ENCODE measurements at regions not wholly inside any gene's neighbourhood (a gene's known extent, or its start where the extent isn't known, plus 50 kb on each side); places are given as distances from the start of the nearest gene placed in this dataset.
"Not testable (repeated sequence)": the region's sequence is repeated elsewhere in the genome, so short reads cannot be mapped to it uniquely, and the experiment has no call there.

- TF ChIP-seq EZH2 (IDR thresholded peaks at IDR 0.05; ENCODE audit: insufficient read depth, poor library complexity, severe bottlenecking) = no peak
- no peak for TF ChIP-seq EZH2phosphoT487 (IDR thresholded peaks at IDR 0.05; ENCODE audit: insufficient read depth, low read depth)
- H3K36me3 ChIP-seq (ENCODE audit: low read depth) = no peaks in the 10 kb centered on the region
- DNase-seq = no peak
- in situ Hi-C loops (cut with MboI) = no loop called here
- H3K27ac ChIP-seq = no peak overlapping the region
- H2AFZ ChIP-seq = no peak overlapping the region
- H3K9ac ChIP-seq = no peak overlapping the region
- no peaks in the 10 kb centered on the region for H3K79me2 ChIP-seq (ENCODE audit: insufficient read depth)
- 67% methylated on average over 1 of the region's 1 CpG for WGBS, 2 experiments (ENCODE audit: low coverage in 1 of 2, low lambda C conversion rate in 2 of 2, missing lambda C conversion rate in 2 of 2)
- H3K9me3 ChIP-seq (ENCODE audit: low read depth) = no peaks in the 10 kb centered on the region
- no peaks in the 10 kb centered on the region for H3F3A ChIP-seq (ENCODE audit: insufficient read depth)
- no peaks in the 10 kb centered on the region for H3K9me2 ChIP-seq (ENCODE audit: insufficient read depth)
- no peak overlapping the region for H3K4me2 ChIP-seq (ENCODE audit: unreplicated experiment)
- no peaks in the 10 kb centered on the region for H3K27me3 ChIP-seq (replicated peaks; ENCODE audit: insufficient read depth)
- no peaks in the 10 kb centered on the region for H3K4me1 ChIP-seq (ENCODE audit: insufficient read depth)
- no peak overlapping the region for H3K4me3 ChIP-seq
- no peaks in the 10 kb centered on the region for H4K20me1 ChIP-seq (ENCODE audit: insufficient read depth)
Observed at GRCh38 chr6:119760046-119760445, 410.5 kb upstream of the MAN1A1 start.

DNA sequence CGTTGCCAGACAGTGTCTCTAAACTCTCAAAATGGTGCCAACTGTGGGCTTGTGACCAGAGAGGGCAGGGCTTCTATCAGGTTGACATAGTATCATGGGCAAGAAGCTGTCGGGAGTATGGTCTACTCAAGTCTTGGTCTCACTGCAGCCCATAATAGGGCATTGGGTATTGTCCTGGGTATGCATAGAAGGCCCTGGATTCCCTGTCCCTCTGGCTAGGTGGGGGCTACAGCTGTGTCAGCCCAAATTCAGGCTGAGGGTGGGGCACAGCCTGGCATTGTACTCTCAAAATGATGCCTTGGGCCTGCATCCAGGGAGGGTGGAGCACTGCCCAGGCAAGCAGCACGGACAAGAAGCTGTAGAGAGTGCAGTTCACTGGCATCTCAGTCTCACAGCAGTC is 408.8 kb upstream of the MAN1A1 start:
- no peak overlapping the region for H3K4me3 ChIP-seq
- in situ Hi-C loops (cut with MboI) = no loop called here
- no peak overlapping the region for H3K27ac ChIP-seq
- no peaks in the 10 kb centered on the region for H3K9me2 ChIP-seq (ENCODE audit: insufficient read depth)
- 14 to 15% methylated on average over 3 of the region's 3 CpGs for WGBS, 2 experiments (ENCODE audit: low coverage in 1 of 2, low lambda C conversion rate in 2 of 2, missing lambda C conversion rate in 2 of 2)
- H3K9ac ChIP-seq = no peak overlapping the region
- no peak overlapping the region for H2AFZ ChIP-seq
- H3F3A ChIP-seq (ENCODE audit: insufficient read depth) = no peaks in the 10 kb centered on the region
- H3K79me2 ChIP-seq (ENCODE audit: insufficient read depth) = no peaks in the 10 kb centered on the region
- H3K4me1 ChIP-seq (ENCODE audit: insufficient read depth) = no peaks in the 10 kb centered on the region
- no peaks in the 10 kb centered on the region for H3K9me3 ChIP-seq (ENCODE audit: low read depth)
- H3K4me2 ChIP-seq (ENCODE audit: unreplicated experiment) = no peak overlapping the region
- TF ChIP-seq EZH2phosphoT487 (IDR thresholded peaks at IDR 0.05; ENCODE audit: insufficient read depth, low read depth) (no peak), EZH2 (IDR thresholded peaks at IDR 0.05; ENCODE audit: insufficient read depth, poor library complexity, severe bottlenecking) (no peak)
- H3K36me3 ChIP-seq (ENCODE audit: low read depth) = no peaks in the 10 kb centered on the region
- DNase-seq = no peak
- no peaks in the 10 kb centered on the region for H3K27me3 ChIP-seq (replicated peaks; ENCODE audit: insufficient read depth)
- no peaks in the 10 kb centered on the region for H4K20me1 ChIP-seq (ENCODE audit: insufficient read depth)

DNA sequence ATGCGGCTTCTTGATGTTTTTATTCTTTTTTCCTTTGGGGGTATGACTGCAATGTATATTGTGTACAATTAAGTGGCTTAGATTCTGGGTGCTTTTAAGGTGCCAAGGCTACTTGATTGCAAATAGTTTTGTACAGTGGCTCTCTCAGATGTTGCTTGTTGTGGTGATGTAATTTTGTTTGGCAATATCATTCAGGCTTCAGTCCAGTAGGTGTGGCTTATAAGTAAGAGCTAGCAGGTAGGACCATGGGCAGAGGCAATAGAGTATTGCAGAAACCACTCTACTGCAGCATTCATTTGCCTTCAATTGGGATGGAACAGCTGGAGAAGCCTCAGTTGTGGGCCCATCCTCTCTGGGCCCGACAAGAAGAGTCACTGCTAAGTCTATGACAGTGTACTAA is 407.9 kb upstream of the MAN1A1 start:
- no peak overlapping the region for H3K9ac ChIP-seq
- H3K27me3 ChIP-seq (replicated peaks; ENCODE audit: insufficient read depth) = no peaks in the 10 kb centered on the region
- H3K9me2 ChIP-seq (ENCODE audit: insufficient read depth) = no peaks in the 10 kb centered on the region
- no peaks in the 10 kb centered on the region for H3K4me1 ChIP-seq (ENCODE audit: insufficient read depth)
- H2AFZ ChIP-seq = no peak overlapping the region
- no peak overlapping the region for H3K4me3 ChIP-seq
- no peak overlapping the region for H3K4me2 ChIP-seq (ENCODE audit: unreplicated experiment)
- DNase-seq = no peak
- no peak overlapping the region for H3K27ac ChIP-seq
- in situ Hi-C loops (cut with MboI) = no loop called here
- H3K36me3 ChIP-seq (ENCODE audit: low read depth) = no peaks in the 10 kb centered on the region
- TF ChIP-seq EZH2 (IDR thresholded peaks at IDR 0.05; ENCODE audit: insufficient read depth, poor library complexity, severe bottlenecking) (no peak), EZH2phosphoT487 (IDR thresholded peaks at IDR 0.05; ENCODE audit: insufficient read depth, low read depth) (no peak)
- no peaks in the 10 kb centered on the region for H3F3A ChIP-seq (ENCODE audit: insufficient read depth)
- H4K20me1 ChIP-seq (ENCODE audit: insufficient read depth) = no peaks in the 10 kb centered on the region
- 42 to 44% methylated on average over 2 of the region's 2 CpGs for WGBS, 2 experiments (ENCODE audit: low coverage in 1 of 2, low lambda C conversion rate in 2 of 2, missing lambda C conversion rate in 2 of 2)
- H3K79me2 ChIP-seq (ENCODE audit: insufficient read depth) = no peaks in the 10 kb centered on the region
- H3K9me3 ChIP-seq (ENCODE audit: low read depth) = no peaks in the 10 kb centered on the region

DNA sequence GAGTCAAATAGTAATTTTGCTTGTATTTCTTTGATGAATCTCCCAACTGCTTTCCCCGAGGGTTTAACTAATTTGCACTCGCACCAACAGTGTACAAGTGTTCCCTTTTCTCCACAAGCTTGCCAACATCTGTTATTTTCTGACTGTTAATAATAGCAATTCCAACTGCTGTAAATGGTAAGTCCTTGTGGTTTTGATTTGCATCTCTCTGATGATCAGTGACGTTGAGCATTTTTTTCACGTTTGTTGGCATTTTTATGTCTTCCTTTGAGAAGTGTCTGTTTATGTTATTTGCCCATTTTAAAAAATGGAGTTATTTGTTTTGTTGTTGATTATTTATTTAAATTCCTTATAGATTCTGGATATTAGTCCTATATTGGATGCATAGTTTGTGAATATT is 399.8 kb upstream of the MAN1A1 start:
- H3K4me2 ChIP-seq (ENCODE audit: unreplicated experiment) = no peak overlapping the region
- no peaks in the 10 kb centered on the region for H4K20me1 ChIP-seq (ENCODE audit: insufficient read depth)
- H2AFZ ChIP-seq = no peak overlapping the region
- no peak overlapping the region for H3K27ac ChIP-seq
- no peaks in the 10 kb centered on the region for H3K27me3 ChIP-seq (replicated peaks; ENCODE audit: insufficient read depth)
- no peaks in the 10 kb centered on the region for H3K36me3 ChIP-seq (ENCODE audit: low read depth)
- TF ChIP-seq EZH2 (IDR thresholded peaks at IDR 0.05; ENCODE audit: insufficient read depth, poor library complexity, severe bottlenecking) (no peak), EZH2phosphoT487 (IDR thresholded peaks at IDR 0.05; ENCODE audit: insufficient read depth, low read depth) (no peak)
- H3K79me2 ChIP-seq (ENCODE audit: insufficient read depth) = no peaks in the 10 kb centered on the region
- 3 to 4% methylated on average over 4 of the region's 4 CpGs for WGBS, 2 experiments (ENCODE audit: low coverage in 1 of 2, low lambda C conversion rate in 2 of 2, missing lambda C conversion rate in 2 of 2)
- H3K9me2 ChIP-seq (ENCODE audit: insufficient read depth) = no peaks in the 10 kb centered on the region
- H3K9me3 ChIP-seq (ENCODE audit: low read depth) = no peaks in the 10 kb centered on the region
- DNase-seq = no peak
- H3F3A ChIP-seq (ENCODE audit: insufficient read depth) = no peaks in the 10 kb centered on the region
- in situ Hi-C loops (cut with MboI) = no loop called here
- no peak overlapping the region for H3K4me3 ChIP-seq
- no peaks in the 10 kb centered on the region for H3K4me1 ChIP-seq (ENCODE audit: insufficient read depth)
- no peak overlapping the region for H3K9ac ChIP-seq

GRCh38 chr6:119748535-119748934 is 399.0 kb upstream of the MAN1A1 start:
- H3K4me3 ChIP-seq = not testable (repeated sequence)

More at GRCh38 chr6:119748535-119748934, 399.0 kb upstream of the MAN1A1 start:
- H3K27me3 ChIP-seq (replicated peaks; ENCODE audit: insufficient read depth); H3K4me2 ChIP-seq (ENCODE audit: unreplicated experiment); H3K4me1 ChIP-seq (ENCODE audit: insufficient read depth); H3K79me2 ChIP-seq (ENCODE audit: insufficient read depth); H3K9ac ChIP-seq; in situ Hi-C loops (cut with MboI); H3K36me3 ChIP-seq (ENCODE audit: low read depth); H3K9me2 ChIP-seq (ENCODE audit: insufficient read depth); DNase-seq; H4K20me1 ChIP-seq (ENCODE audit: insufficient read depth); H3K9me3 ChIP-seq (ENCODE audit: low read depth); H2AFZ ChIP-seq; H3K27ac ChIP-seq; H3F3A ChIP-seq (ENCODE audit: insufficient read depth): not testable (repeated sequence)
- WGBS, 2 experiments (ENCODE audit: low coverage in 1 of 2, low lambda C conversion rate in 2 of 2, missing lambda C conversion rate in 2 of 2) = 59 to 67% methylated on average over 3 of the region's 3 CpGs
